HL-60 (cell line): ENCODE measurements at regions not wholly inside any gene's neighbourhood (a gene's known extent, or its start where the extent isn't known, plus 50 kb on each side); places are given as distances from the start of the nearest gene placed in this dataset.
"Not testable (repeated sequence)": the region's sequence is repeated elsewhere in the genome, so short reads cannot be mapped to it uniquely, and the experiment has no call there.

Experiments used
- DNase-seq, 2 experiments: peaks; one replicate each; pipeline ENCODE4 v3.0.0-alpha.2; 2010 to 2020; ENCODE audit warnings: low read depth in 1 of 2, low spot score in 1 of 2
- H3K27ac ChIP-seq: fragments of 250-450 bp; sonication (Bioruptor Pico); replicated peaks from 2 replicates; pipeline ENCODE4 v1.5.1; 2020; ENCODE audit warnings: mild to moderate bottlenecking, moderate library complexity
- H3K27me3 ChIP-seq: fragments of 250-450 bp; sonication (Bioruptor Pico); 2 replicates; pipeline ENCODE4 v1.5.1; 2021; ENCODE audit warnings: mild to moderate bottlenecking, moderate library complexity; ENCODE audit not compliant: insufficient read depth, poor library complexity, severe bottlenecking
- H3K4me3 ChIP-seq: replicated peaks from 2 replicates; pipeline ENCODE4 v1.5.1; 2011; ENCODE audit warnings: mild to moderate bottlenecking, control low read depth, low read length; ENCODE audit not compliant: insufficient read depth
- CTCF ChIP-seq: IDR thresholded peaks from one replicate; pipeline ENCODE4 v1.5.1; 2011; ENCODE audit warnings: low read length, control low read depth, inconsistent platforms; ENCODE audit not compliant: insufficient read depth
- GABPA ChIP-seq: IDR thresholded peaks from 2 replicates; pipeline ENCODE4 v1.6.1; 2012; ENCODE audit warnings: low read depth
- POLR2AphosphoS5 ChIP-seq: IDR thresholded peaks from 2 replicates; pipeline ENCODE4 v1.6.1; 2012; ENCODE audit warnings: low read depth
- SPI1 ChIP-seq: IDR thresholded peaks from 2 replicates; pipeline ENCODE4 v1.6.1; 2012; ENCODE audit warnings: low read depth, mild to moderate bottlenecking, borderline replicate concordance
- TF ChIP-seq, protein P1 (sequence below): IDR thresholded peaks from 2 replicates; pipeline ENCODE4 v1.6.1; 2012; ENCODE audit warnings: low read depth; ENCODE audit not compliant: insufficient replicate concordance

GRCh38 chr5:68053202-68053601, 162.4 kb upstream of the PIK3R1 start:
- DNase-seq = no peak
- Histone ChIP-seq H3K4me3 (no peak overlapping the region), H3K27ac (no peak overlapping the region), H3K27me3 (no peaks in the 10 kb centered on the region)
- TF ChIP-seq POLR2AphosphoS5 = no peak
- TF ChIP-seq SPI1 = no peak
- TF ChIP-seq CTCF = no peak
- TF ChIP-seq, protein P1, sequence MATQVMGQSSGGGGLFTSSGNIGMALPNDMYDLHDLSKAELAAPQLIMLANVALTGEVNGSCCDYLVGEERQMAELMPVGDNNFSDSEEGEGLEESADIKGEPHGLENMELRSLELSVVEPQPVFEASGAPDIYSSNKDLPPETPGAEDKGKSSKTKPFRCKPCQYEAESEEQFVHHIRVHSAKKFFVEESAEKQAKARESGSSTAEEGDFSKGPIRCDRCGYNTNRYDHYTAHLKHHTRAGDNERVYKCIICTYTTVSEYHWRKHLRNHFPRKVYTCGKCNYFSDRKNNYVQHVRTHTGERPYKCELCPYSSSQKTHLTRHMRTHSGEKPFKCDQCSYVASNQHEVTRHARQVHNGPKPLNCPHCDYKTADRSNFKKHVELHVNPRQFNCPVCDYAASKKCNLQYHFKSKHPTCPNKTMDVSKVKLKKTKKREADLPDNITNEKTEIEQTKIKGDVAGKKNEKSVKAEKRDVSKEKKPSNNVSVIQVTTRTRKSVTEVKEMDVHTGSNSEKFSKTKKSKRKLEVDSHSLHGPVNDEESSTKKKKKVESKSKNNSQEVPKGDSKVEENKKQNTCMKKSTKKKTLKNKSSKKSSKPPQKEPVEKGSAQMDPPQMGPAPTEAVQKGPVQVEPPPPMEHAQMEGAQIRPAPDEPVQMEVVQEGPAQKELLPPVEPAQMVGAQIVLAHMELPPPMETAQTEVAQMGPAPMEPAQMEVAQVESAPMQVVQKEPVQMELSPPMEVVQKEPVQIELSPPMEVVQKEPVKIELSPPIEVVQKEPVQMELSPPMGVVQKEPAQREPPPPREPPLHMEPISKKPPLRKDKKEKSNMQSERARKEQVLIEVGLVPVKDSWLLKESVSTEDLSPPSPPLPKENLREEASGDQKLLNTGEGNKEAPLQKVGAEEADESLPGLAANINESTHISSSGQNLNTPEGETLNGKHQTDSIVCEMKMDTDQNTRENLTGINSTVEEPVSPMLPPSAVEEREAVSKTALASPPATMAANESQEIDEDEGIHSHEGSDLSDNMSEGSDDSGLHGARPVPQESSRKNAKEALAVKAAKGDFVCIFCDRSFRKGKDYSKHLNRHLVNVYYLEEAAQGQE = no peak
- TF ChIP-seq GABPA = no peak

- H3K27ac ChIP-seq = no peak overlapping the region
- DNase-seq = no peak
- no peaks in the 10 kb centered on the region for H3K27me3 ChIP-seq
- no peak overlapping the region for H3K4me3 ChIP-seq
- TF ChIP-seq, protein P1 = no peak
- TF ChIP-seq CTCF = no peak
- TF ChIP-seq POLR2AphosphoS5 = no peak
- TF ChIP-seq SPI1 = no peak
- no peak for TF ChIP-seq GABPA
Observed at GRCh38 chr5:68049053-68049713, 166.4 kb upstream of the PIK3R1 start.

- Histone ChIP-seq H3K27me3 (no peaks in the 10 kb centered on the region), H3K27ac (no peak overlapping the region), H3K4me3 (no peak overlapping the region)
- no peak for DNase-seq
- TF ChIP-seq GABPA (no peak), POLR2AphosphoS5 (no peak), CTCF (no peak), SPI1 (no peak)
- TF ChIP-seq, protein P1 = no peak
Observed at GRCh38 chr5:68048516-68048915, 167.0 kb upstream of the PIK3R1 start.

DNA sequence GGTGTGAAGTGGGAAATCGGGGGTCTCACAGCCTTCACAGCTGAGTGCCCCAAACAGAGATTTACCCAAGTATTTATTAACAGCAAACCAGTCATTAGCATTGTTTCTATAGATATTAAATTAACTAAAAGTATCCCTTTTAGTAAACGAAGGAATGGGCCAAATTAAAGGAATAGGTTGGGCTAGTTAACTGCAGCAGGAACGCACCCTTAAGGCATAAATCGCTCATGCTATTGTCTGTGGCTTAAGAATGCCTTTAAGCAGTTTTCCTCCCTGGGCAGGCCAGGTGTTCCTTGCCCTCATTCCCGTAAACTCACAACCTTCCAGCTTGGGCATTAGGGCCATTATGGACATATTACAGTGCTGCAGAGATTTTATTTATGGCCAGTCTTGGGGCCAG, 167.5 kb upstream of the PIK3R1 start:
- not testable (repeated sequence) for DNase-seq, H3K4me3 ChIP-seq, H3K27ac ChIP-seq, H3K27me3 ChIP-seq
